ENCODE measurements at regions not wholly inside any gene's neighbourhood (a gene's known extent, or its start where the extent isn't known, plus 50 kb on each side); places are given as distances from the start of the nearest gene placed in this dataset.
"Not testable (repeated sequence)": the region's sequence is repeated elsewhere in the genome, so short reads cannot be mapped to it uniquely, and the experiment has no call there.

DNA sequence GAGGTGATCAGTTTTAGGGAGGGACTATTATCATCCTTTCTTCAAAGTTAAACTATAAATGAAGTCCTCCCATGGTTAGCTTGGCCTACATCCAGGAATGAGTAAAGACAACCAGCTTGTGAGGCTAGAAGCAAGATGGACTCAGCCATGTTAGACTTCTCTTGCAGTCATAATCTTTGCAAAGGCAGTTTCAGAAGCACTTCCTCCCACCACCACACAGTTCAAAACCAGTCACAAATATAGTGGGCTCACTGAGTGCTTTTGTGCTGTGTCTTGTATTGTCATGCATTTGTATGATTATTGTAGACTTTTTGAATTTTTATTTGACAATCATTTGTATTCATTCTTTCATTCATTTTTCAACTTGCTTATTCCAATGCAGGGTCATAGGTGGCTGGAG lies 204.5 kb downstream of the ZNF674 start:
- no peak overlapping the region for H3K4me3 Mint-ChIP-seq
- no peak for DNase-seq (ENCODE audit: low spot score)
- H3K36me3 Mint-ChIP-seq (ENCODE audit: low read depth) = no peaks in the 10 kb centered on the region
- no peaks in the 10 kb centered on the region for H3K4me1 Mint-ChIP-seq (ENCODE audit: low read depth)
- H3K27ac Mint-ChIP-seq = no peak overlapping the region
- intact Hi-C loops (cut with micrococcal nuclease) = no loop called here
- H3K9me3 Mint-ChIP-seq = peaks cover 8% of the 10 kb centered on the region
- H3K27me3 Mint-ChIP-seq (ENCODE audit: insufficient read depth) = no peaks in the 10 kb centered on the region

- H3K27me3 Mint-ChIP-seq (ENCODE audit: insufficient read depth) = peaks cover 2% of the 10 kb centered on the region
- H3K36me3 Mint-ChIP-seq (ENCODE audit: low read depth) = no peaks in the 10 kb centered on the region
- H3K4me1 Mint-ChIP-seq (ENCODE audit: low read depth) = no peaks in the 10 kb centered on the region
- H3K27ac Mint-ChIP-seq = no peak overlapping the region
- intact Hi-C loops (cut with micrococcal nuclease) = no loop called here
- H3K4me3 Mint-ChIP-seq = no peak overlapping the region
- no peak for DNase-seq (ENCODE audit: low spot score)
- peaks cover 11% of the 10 kb centered on the region for H3K9me3 Mint-ChIP-seq
Observed at GRCh38 chrX:46333550-46333949, 211.7 kb downstream of the ZNF674 start.

DNA sequence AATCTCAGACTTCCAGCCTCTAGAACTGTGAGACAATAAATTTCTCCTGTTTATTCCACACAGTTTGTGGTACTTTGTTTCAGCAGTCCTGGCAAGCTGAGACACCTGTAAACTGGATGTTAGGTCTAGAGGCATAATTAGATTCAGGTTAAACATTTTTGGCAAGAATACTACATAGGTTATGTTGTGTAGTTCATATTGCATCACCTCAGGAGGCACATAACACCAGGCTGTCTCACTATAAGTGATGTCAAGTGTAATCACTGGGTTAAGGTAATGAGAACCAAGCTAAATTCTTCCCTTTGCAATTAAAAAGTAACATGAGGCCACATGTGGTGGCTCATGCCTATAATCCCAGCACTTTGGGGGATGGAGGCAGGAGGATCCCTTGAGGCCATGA lies 214.2 kb downstream of the ZNF674 start:
- Mint-ChIP-seq H3K9me3 (peaks cover 6% of the 10 kb centered on the region), H3K36me3 (ENCODE audit: low read depth) (no peaks in the 10 kb centered on the region), H3K4me3 (no peak overlapping the region), H3K27me3 (ENCODE audit: insufficient read depth) (peaks cover 2% of the 10 kb centered on the region), H3K27ac (no peak overlapping the region), H3K4me1 (ENCODE audit: low read depth) (peaks cover 3% of the 10 kb centered on the region)
- no peak for DNase-seq (ENCODE audit: low spot score)
- intact Hi-C loops (cut with micrococcal nuclease) = no loop called here

GRCh38 chrX:46330513-46330912 lies 214.7 kb downstream of the ZNF674 start:
- Mint-ChIP-seq H3K9me3 (peaks cover 4% of the 10 kb centered on the region), H3K4me3 (no peak overlapping the region), H3K27ac (no peak overlapping the region), H3K36me3 (ENCODE audit: low read depth) (no peaks in the 10 kb centered on the region), H3K4me1 (ENCODE audit: low read depth) (peaks cover 8% of the 10 kb centered on the region), H3K27me3 (ENCODE audit: insufficient read depth) (peaks cover 2% of the 10 kb centered on the region)
- intact Hi-C loops (cut with micrococcal nuclease) = no loop called here
- no peak for DNase-seq (ENCODE audit: low spot score)

- DNase-seq (ENCODE audit: low spot score) = no peak
- intact Hi-C loops (cut with micrococcal nuclease) = loop anchor here (10.0 kb wide), 3 partner anchors 123 to 573 kb away; no protein-coding TSS in a partner anchor
- H3K36me3 Mint-ChIP-seq (ENCODE audit: low read depth) = peaks cover 4% of the 10 kb centered on the region
- no peak overlapping the region for H3K4me3 Mint-ChIP-seq
- no peaks in the 10 kb centered on the region for H3K27me3 Mint-ChIP-seq (ENCODE audit: insufficient read depth)
- H3K9me3 Mint-ChIP-seq = no peaks in the 10 kb centered on the region
- H3K4me1 Mint-ChIP-seq (ENCODE audit: low read depth) = peaks cover 23% of the 10 kb centered on the region
- H3K27ac Mint-ChIP-seq = no peak overlapping the region
Observed at GRCh38 chrX:46328133-46328532, 217.1 kb downstream of the ZNF674 start.

DNA sequence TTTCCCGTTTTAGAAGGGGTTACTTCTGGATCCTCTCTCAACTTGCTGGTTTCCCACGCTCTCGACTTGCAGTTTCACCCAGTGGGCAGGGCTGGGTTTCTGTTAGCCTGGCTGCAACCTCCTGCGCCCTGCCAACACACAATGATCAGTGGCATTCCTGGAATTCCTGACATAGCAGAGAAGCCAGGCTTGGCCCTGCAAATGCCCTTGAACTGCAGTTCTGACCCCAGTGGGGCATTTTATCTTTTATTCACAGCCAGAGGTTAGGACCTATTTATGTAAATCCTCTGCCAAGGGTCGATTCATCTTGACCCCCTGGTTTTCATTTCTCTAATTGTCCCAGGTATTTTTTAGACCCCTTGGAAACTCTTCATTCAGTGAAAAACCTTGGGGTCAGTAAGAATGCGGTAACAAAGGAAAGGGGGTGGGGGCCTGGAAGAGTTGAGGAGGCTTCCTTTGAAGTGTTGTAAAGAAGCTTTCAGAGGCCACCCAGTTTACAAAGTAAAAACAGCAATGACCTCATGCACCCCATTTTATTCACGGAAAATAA lies 217.6 kb downstream of the ZNF674 start:
- DNase-seq (ENCODE audit: low spot score) = no peak
- Mint-ChIP-seq H3K4me3 (no peak overlapping the region), H3K9me3 (no peaks in the 10 kb centered on the region), H3K27me3 (ENCODE audit: insufficient read depth) (no peaks in the 10 kb centered on the region), H3K27ac (no peak overlapping the region), H3K36me3 (ENCODE audit: low read depth) (peaks cover 4% of the 10 kb centered on the region), H3K4me1 (ENCODE audit: low read depth) (peaks cover 28% of the 10 kb centered on the region)
- intact Hi-C loops (cut with micrococcal nuclease) = loop anchor here (10.0 kb wide), 3 partner anchors 123 to 573 kb away; no protein-coding TSS in a partner anchor

GRCh38 chrX:46326161-46326560 lies 219.1 kb downstream of the ZNF674 start:
- no peak for DNase-seq (ENCODE audit: low spot score)
- Mint-ChIP-seq H3K4me1 (ENCODE audit: low read depth) (peaks cover 41% of the 10 kb centered on the region), H3K9me3 (no peaks in the 10 kb centered on the region), H3K4me3 (no peak overlapping the region), H3K27ac (no peak overlapping the region), H3K27me3 (ENCODE audit: insufficient read depth) (no peaks in the 10 kb centered on the region), H3K36me3 (ENCODE audit: low read depth) (peaks cover 4% of the 10 kb centered on the region)
- intact Hi-C loops (cut with micrococcal nuclease) = loop anchor here (10.0 kb wide), 3 partner anchors 121 to 571 kb away; no protein-coding TSS in a partner anchor

DNA sequence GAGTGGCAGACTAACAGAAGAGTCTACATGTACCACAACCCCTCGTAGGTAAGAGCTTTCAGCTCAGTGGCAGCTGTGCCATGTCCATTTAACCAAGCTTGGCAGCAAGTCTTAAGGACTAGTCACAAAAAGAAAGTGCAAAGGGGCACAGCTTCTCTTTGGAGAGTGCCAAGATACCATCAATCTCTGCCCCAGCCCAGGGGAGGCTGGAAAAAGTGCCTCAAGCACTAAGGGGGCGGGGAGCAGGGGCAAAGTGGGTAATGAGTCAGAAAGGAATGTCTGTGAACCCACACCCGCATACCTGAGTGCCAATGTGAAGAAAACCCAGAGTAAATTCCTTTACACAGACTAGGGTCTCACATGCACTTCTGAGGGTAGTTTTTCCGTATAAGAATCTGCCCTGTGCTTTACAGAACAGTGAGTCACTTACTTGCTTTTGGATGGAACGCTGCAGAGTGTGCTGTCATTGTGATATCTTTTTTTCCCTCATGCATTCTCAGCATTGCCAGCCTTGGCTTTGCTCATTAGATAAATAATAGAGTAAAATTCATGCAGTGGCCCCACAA lies 219.8 kb downstream of the ZNF674 start:
- Mint-ChIP-seq H3K4me3 (no peak overlapping the region), H3K27ac (peak overlapping the region; percentile 65), H3K27me3 (ENCODE audit: insufficient read depth) (no peaks in the 10 kb centered on the region), H3K9me3 (no peaks in the 10 kb centered on the region), H3K4me1 (ENCODE audit: low read depth) (peaks cover 49% of the 10 kb centered on the region), H3K36me3 (ENCODE audit: low read depth) (peaks cover 4% of the 10 kb centered on the region)
- DNase-seq (ENCODE audit: low spot score) = no peak
- intact Hi-C loops (cut with micrococcal nuclease) = loop anchor here (1.0 to 10.0 kb wide), 5 partner anchors 14 to 571 kb away; no protein-coding TSS in a partner anchor

- Mint-ChIP-seq H3K27ac (no peak overlapping the region), H3K9me3 (no peaks in the 10 kb centered on the region), H3K4me3 (no peak overlapping the region), H3K4me1 (ENCODE audit: low read depth) (peaks cover 61% of the 10 kb centered on the region), H3K36me3 (ENCODE audit: low read depth) (peaks cover 4% of the 10 kb centered on the region), H3K27me3 (ENCODE audit: insufficient read depth) (no peaks in the 10 kb centered on the region)
- intact Hi-C loops (cut with micrococcal nuclease) = loop anchor here (2.0 to 10.0 kb wide), 4 partner anchors 53 to 569 kb away; no protein-coding TSS in a partner anchor
- no peak for DNase-seq (ENCODE audit: low spot score)
Observed at GRCh38 chrX:46324166-46324565, 221.1 kb downstream of the ZNF674 start.

GRCh38 chrX:46322929-46323328 lies 222.3 kb downstream of the ZNF674 start:
- DNase-seq (ENCODE audit: low spot score); H3K36me3 Mint-ChIP-seq (ENCODE audit: low read depth); H3K27me3 Mint-ChIP-seq (ENCODE audit: insufficient read depth); H3K4me3 Mint-ChIP-seq; H3K9me3 Mint-ChIP-seq: not testable (repeated sequence)
- Mint-ChIP-seq H3K27ac (peak overlapping the region; percentile 67), H3K4me1 (ENCODE audit: low read depth) (peaks cover 62% of the 10 kb centered on the region)
- intact Hi-C loops (cut with micrococcal nuclease) = loop anchor here (10.0 kb wide), 3 partner anchors 118 to 568 kb away; no protein-coding TSS in a partner anchor

DNA sequence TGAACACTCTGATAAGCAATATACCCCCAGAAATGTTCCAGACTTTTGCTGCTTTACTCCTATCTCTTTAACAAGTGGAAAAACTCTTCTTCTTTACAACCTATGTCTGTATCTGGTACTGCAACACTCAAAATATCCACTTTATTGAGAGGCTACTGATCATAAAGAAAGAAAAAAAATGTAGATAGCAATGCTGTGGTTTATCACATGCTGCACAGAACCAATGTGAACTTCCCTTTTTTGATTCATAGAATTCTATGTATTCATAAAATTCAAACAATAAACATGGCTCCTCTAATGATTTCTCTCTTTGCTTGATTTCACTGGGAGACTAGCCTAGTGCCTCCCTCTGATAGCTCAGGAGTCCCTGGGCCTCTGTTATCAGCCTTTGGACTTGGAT lies 223.5 kb downstream of the ZNF674 start:
- peaks cover 4% of the 10 kb centered on the region for H3K36me3 Mint-ChIP-seq (ENCODE audit: low read depth)
- no peak overlapping the region for H3K4me3 Mint-ChIP-seq
- intact Hi-C loops (cut with micrococcal nuclease) = loop anchor here (2.0 to 10.0 kb wide), 6 partner anchors 117 to 611 kb away; no protein-coding TSS in a partner anchor
- DNase-seq (ENCODE audit: low spot score) = no peak
- H3K4me1 Mint-ChIP-seq (ENCODE audit: low read depth) = peaks cover 62% of the 10 kb centered on the region
- peak overlapping the region; percentile 72 for H3K27ac Mint-ChIP-seq
- H3K27me3 Mint-ChIP-seq (ENCODE audit: insufficient read depth) = no peaks in the 10 kb centered on the region
- no peaks in the 10 kb centered on the region for H3K9me3 Mint-ChIP-seq

- H3K4me3 Mint-ChIP-seq = no peak overlapping the region
- peaks cover 47% of the 10 kb centered on the region for H3K4me1 Mint-ChIP-seq (ENCODE audit: low read depth)
- H3K27me3 Mint-ChIP-seq (ENCODE audit: insufficient read depth) = no peaks in the 10 kb centered on the region
Observed at GRCh38 chrX:46319750-46320149, 225.5 kb downstream of the ZNF674 start.

GRCh38 chrX:46318551-46318950 lies 226.7 kb downstream of the ZNF674 start:
- intact Hi-C loops (cut with micrococcal nuclease) = no loop called here
- Mint-ChIP-seq H3K4me1 (ENCODE audit: low read depth) (peaks cover 44% of the 10 kb centered on the region), H3K27ac (no peak overlapping the region), H3K4me3 (no peak overlapping the region), H3K9me3 (no peaks in the 10 kb centered on the region), H3K27me3 (ENCODE audit: insufficient read depth) (no peaks in the 10 kb centered on the region), H3K36me3 (ENCODE audit: low read depth) (peaks cover 1% of the 10 kb centered on the region)
- no peak for DNase-seq (ENCODE audit: low spot score)

More at GRCh38 chrX:46319750-46320149, 225.5 kb downstream of the ZNF674 start:
- intact Hi-C loops (cut with micrococcal nuclease) = loop anchor here (1.0 to 10.0 kb wide), 7 partner anchors 39 to 609 kb away; no protein-coding TSS in a partner anchor
- no peaks in the 10 kb centered on the region for H3K9me3 Mint-ChIP-seq
- peak overlapping the region; percentile 76 for H3K27ac Mint-ChIP-seq
- H3K36me3 Mint-ChIP-seq (ENCODE audit: low read depth) = peaks cover 2% of the 10 kb centered on the region
- no peak for DNase-seq (ENCODE audit: low spot score)

Measured in activated T-helper 1 cell treated with anti-CD3 and anti-CD28 coated beads, Interleukin-12 subunit alpha, Interleukin-12 subunit beta, Interleukin-2, Interleukin-4 antibody, amounts not matched to agents 30 ng/mL and 10 ng/mL and 1 ng/mL, durations not matched to agents 14 hours and 24 hours and 36 hours (primary cell).